HG03520 (cell line): ENCODE measurements at regions not wholly inside any gene's neighbourhood (a gene's known extent, or its start where the extent isn't known, plus 50 kb on each side); places are given as distances from the start of the nearest gene placed in this dataset.
"Not testable (repeated sequence)": the region's sequence is repeated elsewhere in the genome, so short reads cannot be mapped to it uniquely, and the experiment has no call there.

Source experiments
- ATAC-seq: cut with Tn5 transposase; IDR thresholded peaks from one replicate; pipeline ENCODE4 v1.9.1; 2021; ENCODE audit warnings: mild to moderate bottlenecking, moderate library complexity; ENCODE audit not compliant: unreplicated experiment

- no peak for ATAC-seq
Measured at GRCh38 chr2:138215958-138216357, 251.7 kb downstream of the HNMT start.

DNA sequence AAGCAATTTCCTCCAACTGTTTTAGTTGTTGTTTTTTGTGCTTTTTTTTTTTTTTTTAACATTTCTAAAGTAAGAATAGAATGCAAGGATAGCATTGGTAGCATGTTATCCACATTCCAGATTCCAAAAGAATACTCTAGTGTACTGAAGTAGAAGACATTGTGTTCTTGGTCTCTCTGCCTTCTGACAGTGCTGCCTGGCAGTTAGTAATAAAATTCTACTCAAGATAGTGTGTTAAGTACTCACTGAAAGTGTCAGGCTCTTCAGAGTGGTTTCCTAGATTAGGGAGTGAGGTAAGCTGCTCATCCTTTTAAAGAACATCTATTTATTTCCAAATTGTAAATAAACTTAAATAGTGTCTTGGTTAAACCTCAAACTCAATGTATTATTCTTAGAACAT lies 253.7 kb downstream of the HNMT start:
- ATAC-seq: no peak

GRCh38 chr2:138218397-138218796 lies 254.1 kb downstream of the HNMT start:
- no peak for ATAC-seq

GRCh38 chr2:138219961-138220360 lies 255.7 kb downstream of the HNMT start:
- ATAC-seq: no peak

DNA sequence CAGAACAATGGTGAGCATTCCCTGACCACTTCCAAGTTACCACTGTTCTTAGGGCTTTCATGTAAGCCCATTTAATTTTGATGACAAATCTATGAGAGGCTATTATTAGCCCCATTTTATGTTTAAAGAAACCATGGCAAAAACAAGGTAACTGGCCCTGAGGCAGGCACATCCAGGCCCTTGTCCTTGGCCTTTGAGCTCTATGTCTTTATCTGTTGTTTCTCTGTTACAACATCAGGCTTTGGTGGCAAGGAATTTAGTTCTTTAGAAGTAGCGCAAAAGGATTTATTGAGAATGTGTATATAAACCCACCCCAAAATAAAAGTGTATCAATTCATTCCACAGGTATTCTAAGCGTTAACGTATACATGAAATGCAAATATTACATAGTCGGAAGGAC lies 257.1 kb downstream of the HNMT start:
- ATAC-seq: no peak

DNA sequence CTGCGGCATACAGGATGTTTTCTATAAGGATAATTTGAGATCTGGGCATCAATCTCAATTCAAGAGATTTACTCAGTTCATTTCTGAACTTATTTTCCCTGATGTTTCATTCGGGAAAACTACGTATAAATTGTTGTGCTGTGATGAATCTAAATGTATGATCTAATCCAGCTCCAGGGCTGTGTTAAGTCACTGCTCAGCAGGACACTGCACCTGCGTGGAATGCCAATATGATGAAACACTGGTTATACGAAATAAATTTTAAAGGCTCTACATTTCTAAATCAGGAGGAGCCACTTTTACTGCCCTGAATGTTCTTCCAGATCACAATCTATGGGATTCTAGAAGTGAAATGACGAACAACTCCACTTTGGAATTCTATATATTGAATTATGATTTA lies 259.0 kb downstream of the HNMT start:
- ATAC-seq: no peak

GRCh38 chr2:138227195-138227594 lies 262.9 kb downstream of the HNMT start:
- ATAC-seq: no peak

- ATAC-seq: no peak
Measured at GRCh38 chr2:138228101-138228500, 263.8 kb downstream of the HNMT start.

GRCh38 chr2:138234265-138234664 lies 267.3 kb upstream of the SPOPL start:
- no peak for ATAC-seq

DNA sequence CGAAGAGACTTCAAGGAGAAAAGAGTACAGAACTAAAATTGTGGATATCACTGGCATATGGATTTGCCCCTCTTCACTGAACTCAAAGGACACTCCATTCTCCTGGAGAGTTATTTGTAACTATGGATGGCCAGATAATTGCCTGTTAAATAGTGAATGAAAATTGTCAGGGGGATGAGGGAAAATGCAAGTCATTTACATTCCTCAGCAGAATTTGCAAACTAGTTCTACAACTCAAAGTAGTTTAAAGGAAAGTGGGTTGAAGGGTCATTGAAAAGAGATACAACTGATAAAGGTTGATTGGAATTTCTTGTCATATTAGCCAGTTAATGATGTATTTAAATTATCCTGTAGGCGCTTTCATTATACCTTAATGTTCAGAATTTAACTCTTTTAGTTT lies 266.5 kb upstream of the SPOPL start:
- ATAC-seq: no peak

GRCh38 chr2:138236142-138236541 lies 265.4 kb upstream of the SPOPL start:
- no peak for ATAC-seq

- ATAC-seq: no peak
Measured at GRCh38 chr2:138237667-138238384, 263.7 kb upstream of the SPOPL start.

DNA sequence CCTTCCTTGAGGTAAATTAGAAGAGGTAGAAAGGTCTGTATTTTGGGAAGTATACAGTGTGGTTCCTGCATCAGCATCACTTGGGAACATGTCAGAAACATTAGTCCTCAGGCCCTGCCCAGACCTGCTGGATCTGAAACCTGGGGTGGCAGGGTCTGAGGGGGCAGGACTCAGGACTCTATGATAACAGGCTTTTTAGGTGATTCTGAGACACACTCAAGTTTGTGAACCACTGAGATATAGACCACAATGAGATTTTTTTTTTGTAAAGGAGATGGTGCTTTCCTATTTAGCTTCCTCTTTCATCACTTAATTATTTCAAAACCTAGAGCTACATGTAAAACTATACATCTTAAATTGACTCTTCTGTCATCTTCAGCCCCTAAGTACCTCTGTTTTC lies 262.7 kb upstream of the SPOPL start:
- ATAC-seq: no peak

GRCh38 chr2:138239902-138240491 lies 261.6 kb upstream of the SPOPL start:
- no peak for ATAC-seq

DNA sequence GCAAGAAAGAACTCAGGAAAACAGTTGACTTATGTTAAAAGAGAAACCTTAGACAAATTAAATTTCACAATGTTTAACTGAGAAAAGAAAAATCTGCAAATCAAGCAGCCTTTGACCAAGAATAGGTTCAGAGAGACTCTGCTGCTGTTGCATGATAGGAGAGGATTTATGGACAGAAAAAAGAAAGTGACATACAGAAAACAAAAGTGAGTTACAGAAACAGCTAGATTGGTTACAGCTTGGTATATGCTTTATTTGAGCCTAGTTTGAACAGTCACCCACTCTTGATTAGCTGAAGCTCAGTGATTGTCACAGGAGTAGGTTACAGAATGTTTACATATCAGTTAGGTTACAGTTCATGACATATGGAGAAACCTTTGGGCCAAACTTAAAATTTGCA lies 258.2 kb upstream of the SPOPL start:
- ATAC-seq: no peak

- no peak for ATAC-seq
Measured at GRCh38 chr2:138244501-138244925, 257.1 kb upstream of the SPOPL start.

DNA sequence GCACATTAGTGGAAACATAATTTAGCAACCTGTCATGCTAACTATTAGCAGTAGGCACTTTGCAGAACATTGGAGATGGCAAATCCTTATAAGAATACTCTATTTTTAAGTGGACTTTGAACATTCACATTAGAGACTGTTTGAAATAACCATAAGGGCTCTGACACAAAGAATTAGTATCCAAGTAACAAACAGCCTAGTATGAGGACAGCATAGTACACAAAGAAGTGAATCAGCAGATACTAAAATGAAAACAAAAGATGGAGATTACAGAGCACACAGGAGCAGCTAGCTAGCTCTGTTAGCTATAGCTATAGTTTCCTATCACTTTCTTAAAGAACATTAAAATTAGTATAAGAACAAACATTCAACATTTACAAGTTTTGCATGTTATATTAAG lies 256.3 kb upstream of the SPOPL start:
- no peak for ATAC-seq

GRCh38 chr2:138247302-138247701 lies 254.3 kb upstream of the SPOPL start:
- no peak for ATAC-seq

GRCh38 chr2:138249207-138249606 lies 252.4 kb upstream of the SPOPL start:
- ATAC-seq: no peak

GRCh38 chr2:138250843-138251320 lies 250.7 kb upstream of the SPOPL start:
- ATAC-seq: not testable (repeated sequence)

GRCh38 chr2:138252587-138252986 lies 249.0 kb upstream of the SPOPL start:
- no peak for ATAC-seq

GRCh38 chr2:138255670-138256069 lies 245.9 kb upstream of the SPOPL start:
- ATAC-seq: no peak
